SK-N-MC (cell line): ENCODE measurements at regions not wholly inside any gene's neighbourhood (a gene's known extent, or its start where the extent isn't known, plus 50 kb on each side); places are given as distances from the start of the nearest gene placed in this dataset.

Experiments
- DNase-seq: peaks from one replicate; pipeline ENCODE4 v3.0.0-alpha.2; 2011; ENCODE audit warnings: low read depth, low spot score
- H3K27ac ChIP-seq: fragments of 200-600 bp; sonication (generic); 2 replicates; pipeline ENCODE4 v1.5.1; 2016; ENCODE audit warnings: mixed run types
- H3K36me3 ChIP-seq: fragments of 200-600 bp; sonication (generic); 2 replicates; pipeline ENCODE4 v1.6.1; 2017; ENCODE audit warnings: antibody characterized with exemption, low read length, mixed read lengths; ENCODE audit not compliant: insufficient read depth
- H3K4me3 ChIP-seq: fragments of 200-600 bp; sonication (generic); 2 replicates; pipeline ENCODE4 v1.5.1; 2016
- H3K9ac ChIP-seq: fragments of 200-600 bp; sonication (generic); 2 replicates; pipeline ENCODE4 v1.8.0; 2017; ENCODE audit warnings: mixed run types, mixed read lengths; ENCODE audit not compliant: insufficient read length
- H3K9me3 ChIP-seq: fragments of 200-600 bp; sonication (generic); 2 replicates; pipeline ENCODE4 v1.6.1; 2017; ENCODE audit warnings: low read depth, mild to moderate bottlenecking, antibody characterized with exemption, low read length, moderate library complexity, mixed read lengths
- EZH2 ChIP-seq: fragments of 200-600 bp; sonication (generic); IDR thresholded peaks from one replicate; pipeline ENCODE4 v1.6.1; 2017; ENCODE audit warnings: antibody characterized with exemption
- FOXP2 ChIP-seq: optimal IDR thresholded peaks from 2 replicates; pipeline ENCODE3; 2011; ENCODE audit warnings: mild to moderate bottlenecking, moderate library complexity; ENCODE audit not compliant: insufficient read depth; ENCODE audit errors: extremely low read length, control extremely low read depth
- POLR2AphosphoS5 ChIP-seq: IDR thresholded peaks from 2 replicates; pipeline ENCODE4 v1.6.1; 2012; ENCODE audit warnings: mild to moderate bottlenecking, low read depth, low read length, borderline replicate concordance

DNA sequence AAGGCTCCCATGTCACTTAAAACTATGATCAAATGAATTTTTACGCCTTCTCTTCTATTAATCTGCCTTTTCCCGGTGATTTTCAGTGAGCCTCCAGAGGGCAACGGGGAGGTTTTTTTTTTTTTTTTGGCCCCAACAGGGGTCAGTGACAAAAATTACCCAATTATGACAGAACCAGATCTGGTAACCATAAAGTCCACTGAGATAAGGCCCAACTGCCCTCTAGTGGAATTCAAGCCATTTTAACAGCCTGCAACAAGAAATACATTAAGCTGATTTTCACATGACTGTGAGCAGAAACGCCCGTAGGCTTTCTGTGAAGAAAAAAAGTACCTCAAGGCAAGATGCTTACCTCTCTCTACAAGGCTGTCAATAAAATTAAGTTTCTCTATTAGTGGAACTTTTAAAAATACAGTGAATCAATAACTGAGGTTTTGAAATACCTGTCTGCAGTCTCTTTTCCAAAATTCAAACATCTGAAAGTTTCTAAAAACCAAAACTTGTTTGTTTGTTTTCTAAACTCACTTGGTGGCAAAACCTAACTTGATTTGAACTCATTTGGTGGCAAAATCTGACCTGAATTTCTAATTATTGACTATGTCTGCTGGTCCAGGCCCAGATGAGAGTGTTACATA is 49.7 kb upstream of the FST start:
- no peaks in the 10 kb centered on the region for H3K9me3 ChIP-seq
- DNase-seq = no peak
- no peak overlapping the region for H3K9ac ChIP-seq
- no peak overlapping the region for H3K27ac ChIP-seq
- no peaks in the 10 kb centered on the region for H3K36me3 ChIP-seq
- TF ChIP-seq POLR2AphosphoS5 (no peak), FOXP2 (no peak), EZH2 (no peak)
- H3K4me3 ChIP-seq = no peak overlapping the region
